ENCODE measurements at regions not wholly inside any gene's neighbourhood (a gene's known extent, or its start where the extent isn't known, plus 50 kb on each side); places are given as distances from the start of the nearest gene placed in this dataset.

DNA sequence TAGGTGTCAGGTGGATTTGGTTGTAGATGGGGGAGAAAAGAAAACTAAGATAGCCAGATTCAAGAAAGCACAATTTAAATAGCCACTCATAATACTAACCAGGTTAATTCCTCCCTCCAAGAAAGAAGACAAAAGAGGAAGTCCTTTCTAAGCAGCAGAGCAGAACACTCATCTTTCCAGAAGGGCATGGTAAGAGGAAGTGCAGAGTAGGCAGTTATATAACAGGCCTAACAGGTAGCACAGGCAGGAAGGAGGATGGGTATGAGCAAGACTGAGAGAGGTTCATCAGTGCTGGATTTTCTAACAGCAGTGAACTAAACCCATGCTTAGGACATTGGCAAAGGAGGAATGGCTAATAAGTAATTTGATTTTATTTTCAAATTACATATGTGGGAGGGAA lies 517.5 kb downstream of the PLPP3 start:
- peak; percentile 29 for DNase-seq

DNA sequence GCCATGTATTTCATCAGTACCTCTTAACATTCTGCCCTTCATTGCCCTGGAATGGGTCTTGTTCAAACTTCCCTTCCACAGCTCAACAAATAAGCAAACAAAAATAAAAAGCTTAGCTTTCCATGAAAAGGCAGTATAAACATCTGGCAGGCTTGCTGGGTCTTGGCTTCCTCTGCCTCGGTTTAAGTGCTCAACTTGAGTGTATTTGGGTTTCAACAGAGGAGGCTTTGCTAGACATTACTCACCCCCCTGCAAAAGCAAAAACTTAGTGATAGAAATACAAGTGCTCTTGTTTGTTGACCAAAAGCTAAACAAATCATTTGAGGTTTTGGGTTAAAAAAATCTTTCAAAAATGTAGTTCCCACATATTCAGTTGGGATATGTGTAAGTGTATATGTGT lies 518.5 kb downstream of the PLPP3 start:
- DNase-seq = no peak

DNA sequence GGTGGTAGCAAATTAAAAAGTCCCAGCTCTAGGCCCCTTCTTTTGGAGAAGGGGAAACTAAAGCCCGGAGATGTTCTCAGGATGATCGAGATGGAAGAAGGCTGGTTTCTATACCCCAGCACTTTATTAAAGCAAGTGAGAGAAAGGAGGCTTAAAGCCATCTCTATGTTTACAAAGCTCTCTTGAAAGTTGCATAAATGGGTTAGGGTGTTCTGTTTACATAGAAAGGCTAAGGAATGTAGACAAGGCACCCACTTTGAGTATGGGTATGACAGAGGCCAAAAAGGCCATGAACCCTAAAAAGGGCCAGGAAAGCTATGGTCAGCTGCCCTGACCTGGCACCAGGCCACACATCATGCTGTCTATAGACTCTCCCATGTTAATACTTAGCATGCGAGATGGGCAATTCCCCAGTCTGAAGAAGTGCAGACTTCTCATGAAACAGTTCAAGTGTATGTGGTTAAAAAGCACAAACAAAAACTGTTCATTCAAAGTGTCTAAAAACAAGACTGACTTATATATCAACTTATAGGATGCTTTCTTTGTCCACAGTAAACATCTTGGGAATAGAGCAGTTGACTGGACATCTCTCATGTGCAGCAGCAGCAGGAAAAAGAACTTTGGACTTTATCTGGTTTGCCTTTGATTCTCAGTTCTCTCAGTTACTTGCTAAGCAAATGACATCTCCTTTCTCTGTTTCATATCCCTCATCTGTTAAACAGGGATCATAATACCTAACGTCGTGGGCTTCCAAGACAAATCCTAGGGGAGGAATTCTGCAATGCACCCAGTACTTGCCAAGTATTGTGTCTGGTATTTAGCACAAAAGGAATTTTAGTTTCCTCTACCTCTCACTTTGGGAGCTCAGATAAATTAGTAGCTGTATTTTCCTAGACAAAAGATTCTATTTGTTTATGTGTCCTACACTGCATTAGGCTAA lies 521.6 kb downstream of the PLPP3 start:
- no peak for DNase-seq

DNA sequence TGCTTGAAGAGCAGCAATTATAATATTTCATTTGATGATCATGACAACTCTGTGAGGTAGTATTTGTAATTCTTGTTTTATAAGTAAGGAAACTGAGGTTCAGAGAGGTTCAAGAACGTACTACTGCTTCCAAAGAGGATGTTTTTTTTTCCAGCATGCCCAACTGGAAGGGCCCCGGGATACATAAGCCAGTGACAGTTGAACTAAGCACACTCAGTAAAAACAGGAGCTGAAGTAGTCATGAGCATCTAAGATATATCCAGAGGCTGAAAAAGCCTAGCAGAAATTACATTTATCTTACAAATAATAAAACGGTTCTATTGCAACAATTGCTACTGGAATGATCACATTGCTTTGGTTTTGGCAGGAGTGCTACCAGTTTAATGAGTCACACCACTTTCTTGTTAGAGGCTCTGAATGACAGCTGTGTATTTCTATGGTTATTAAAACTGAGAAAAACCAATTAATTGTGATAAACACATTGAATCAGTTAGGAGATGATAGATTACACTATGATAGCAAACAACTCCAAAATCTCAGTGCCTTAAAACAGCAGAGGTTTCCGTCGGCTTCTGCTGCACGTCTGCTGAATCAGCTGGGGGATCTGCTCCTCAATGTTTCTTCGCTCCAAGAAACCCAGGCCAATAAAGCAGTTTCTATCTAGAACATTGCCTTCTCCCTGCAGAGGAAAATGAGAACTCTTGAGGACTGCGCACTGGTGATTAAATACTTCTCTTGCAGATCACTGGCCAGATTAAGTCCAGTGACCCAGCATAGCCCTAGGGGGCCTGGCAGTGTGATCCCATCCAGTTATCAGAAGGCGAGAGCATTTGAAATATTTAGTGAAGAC lies 522.7 kb downstream of the PLPP3 start:
- no peak for DNase-seq

- DNase-seq = no peak
Observed at GRCh38 chr1:56054959-56055358, 524.4 kb downstream of the PLPP3 start.

DNA sequence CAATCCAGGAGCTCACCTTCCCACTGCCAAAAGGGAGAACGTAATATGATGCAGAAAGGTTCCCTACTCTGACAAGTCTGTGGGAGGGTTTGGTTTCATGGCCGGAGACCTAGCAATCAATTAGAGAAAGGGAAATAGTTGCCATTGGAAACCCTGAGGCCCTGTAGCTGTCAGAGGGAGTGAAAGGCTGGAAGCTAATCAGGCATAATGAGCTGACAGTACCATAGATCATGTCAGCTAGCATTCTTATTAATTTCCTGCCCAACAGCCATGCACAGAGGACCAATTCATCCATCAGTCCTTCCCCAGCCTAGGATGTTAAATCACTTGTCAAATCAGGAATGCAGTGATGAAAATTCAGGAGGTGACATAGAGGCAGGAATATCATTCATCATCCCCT lies 527.3 kb downstream of the PLPP3 start:
- no peak for DNase-seq

DNA sequence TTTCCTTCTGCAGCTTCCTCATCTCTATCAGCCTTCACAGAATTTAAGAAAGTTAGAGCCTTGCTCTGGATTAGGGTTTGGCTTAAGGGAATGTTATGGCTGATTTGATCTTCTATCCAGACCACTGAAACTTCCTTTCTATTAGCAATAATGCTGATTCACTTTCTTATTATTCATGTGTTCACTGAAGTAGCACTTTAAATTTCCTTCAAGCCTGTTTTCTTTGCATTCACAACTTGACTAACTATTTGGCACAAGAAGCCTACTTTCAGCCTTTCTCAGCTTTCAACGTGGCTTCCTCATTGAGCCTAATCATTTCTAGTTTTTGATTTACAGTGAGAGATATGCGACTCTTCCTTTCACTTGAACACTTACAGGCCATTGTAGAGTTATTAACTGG lies 528.5 kb downstream of the PLPP3 start:
- no peak for DNase-seq

DNA sequence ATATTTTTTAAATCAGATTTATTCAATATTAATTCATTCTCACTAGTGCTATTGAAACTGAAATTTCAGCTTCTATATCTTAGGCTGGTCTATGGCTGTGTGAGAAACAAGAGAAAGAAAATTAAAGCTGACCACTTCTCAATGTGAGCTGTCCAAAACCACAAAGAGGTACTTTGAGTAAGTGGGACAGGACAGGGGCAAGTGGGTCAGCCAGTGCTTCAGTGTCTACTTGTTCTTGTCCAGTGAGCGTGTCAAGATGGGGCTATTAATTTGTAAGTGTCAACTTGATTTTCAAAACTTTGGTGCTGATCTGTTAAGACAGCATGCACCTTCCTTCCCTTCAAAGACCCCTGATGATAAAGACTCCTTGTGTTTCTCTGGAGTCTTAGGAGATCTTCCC lies 533.9 kb downstream of the PLPP3 start:
- DNase-seq = no peak

DNA sequence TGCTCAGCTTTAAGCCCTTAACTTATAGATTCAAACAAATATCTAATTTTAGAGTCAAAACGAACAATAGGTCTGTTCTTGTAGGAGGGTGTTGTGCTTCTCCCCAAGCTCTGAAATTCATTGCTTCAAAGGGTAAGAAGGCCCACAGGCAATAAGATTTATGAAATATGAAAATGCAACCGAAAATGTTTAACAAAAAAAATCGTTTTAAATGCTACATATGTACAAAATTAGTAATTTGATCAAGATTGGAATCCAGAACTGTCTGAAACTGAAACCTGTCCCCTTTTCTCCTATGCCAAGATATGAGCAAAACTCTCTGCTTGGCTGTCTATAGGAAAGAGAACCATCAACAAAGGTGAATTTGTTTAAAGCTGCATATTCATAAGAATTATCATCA lies 534.3 kb downstream of the PLPP3 start:
- no peak for DNase-seq

DNA sequence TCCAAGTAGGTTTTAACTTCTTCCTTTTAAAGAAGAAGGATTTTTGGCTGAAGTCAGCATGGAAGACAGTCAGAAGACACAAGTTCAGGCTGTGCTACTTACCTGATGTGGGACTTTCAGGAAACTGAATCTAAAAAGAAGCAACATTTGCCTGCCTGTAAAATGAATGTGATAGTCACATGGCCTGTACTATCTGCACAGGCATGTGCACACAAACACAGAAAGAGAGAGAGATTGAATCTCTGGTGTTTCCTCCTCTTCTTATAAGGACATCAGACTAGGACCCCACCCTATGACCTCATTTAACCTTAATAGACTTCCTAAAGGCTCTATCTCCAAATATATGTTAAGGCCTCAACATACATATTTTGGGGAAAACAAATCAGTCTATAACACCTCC lies 542.9 kb downstream of the PLPP3 start:
- DNase-seq = no peak

- DNase-seq = no peak
Observed at GRCh38 chr1:56034847-56035481, 544.4 kb downstream of the PLPP3 start.

GRCh38 chr1:56034222-56034621 lies 545.1 kb downstream of the PLPP3 start:
- no peak for DNase-seq

DNA sequence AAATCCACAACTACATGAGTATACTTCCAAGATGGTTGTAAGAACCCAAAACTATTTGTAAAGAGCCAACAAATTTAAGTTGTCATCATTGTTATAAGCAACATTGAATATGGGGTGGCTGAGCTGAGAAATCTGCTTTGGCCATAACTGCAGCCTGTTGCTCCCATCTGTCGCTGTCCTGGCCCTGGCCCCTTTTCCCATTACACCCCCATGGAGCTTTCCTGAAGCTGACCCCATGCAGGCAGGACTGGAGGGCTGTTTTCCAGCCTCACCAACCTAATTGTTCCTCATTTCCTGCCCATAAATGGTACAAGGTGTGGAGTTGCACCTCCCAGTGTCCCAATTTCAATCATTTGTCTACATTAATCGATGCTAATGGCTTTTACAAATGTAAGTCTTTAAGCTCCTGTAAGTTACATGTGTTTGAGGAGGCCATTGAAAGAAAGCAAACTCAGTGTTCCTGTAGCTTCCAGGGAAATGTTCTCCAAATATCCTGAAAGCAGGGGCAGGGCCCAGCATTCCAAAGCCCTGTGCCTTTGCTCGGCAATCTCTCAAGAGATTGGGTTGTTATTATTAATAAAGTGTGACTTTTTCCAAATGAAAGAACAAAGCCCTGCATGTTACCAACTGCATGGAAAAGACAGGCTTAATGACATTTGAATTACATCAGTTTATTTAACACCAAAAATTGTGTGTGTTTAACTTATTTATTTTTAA lies 545.9 kb downstream of the PLPP3 start:
- no peak for DNase-seq

DNA sequence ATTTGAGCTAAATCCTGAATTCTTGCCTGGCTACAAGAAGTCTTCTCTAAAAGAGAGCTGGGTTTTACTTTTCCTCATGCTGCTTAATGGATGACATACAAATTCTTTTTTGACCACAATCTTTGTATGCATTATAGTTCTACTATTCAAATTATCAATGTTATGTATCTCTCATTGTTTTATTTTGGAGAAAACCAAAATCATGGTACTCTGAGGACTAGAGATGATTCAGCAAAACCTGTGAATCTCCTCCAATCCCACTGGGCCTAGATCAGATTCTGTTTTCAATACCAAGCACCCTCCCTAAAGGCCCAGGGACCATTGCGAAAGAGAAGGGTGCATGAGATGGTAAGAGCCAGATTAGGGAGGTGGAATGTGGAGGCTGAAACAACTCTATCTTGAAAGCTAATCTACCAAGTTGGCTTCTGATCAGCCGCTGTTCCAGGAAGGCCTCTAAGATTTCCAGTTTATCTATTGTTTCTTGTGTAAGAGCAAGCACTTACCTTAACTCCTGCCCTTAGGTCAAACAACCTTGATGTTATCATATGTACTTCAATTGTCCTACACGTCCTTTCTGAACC lies 547.2 kb downstream of the PLPP3 start:
- no peak for DNase-seq

GRCh38 chr1:56031001-56031400 lies 548.4 kb downstream of the PLPP3 start:
- no peak for DNase-seq

DNA sequence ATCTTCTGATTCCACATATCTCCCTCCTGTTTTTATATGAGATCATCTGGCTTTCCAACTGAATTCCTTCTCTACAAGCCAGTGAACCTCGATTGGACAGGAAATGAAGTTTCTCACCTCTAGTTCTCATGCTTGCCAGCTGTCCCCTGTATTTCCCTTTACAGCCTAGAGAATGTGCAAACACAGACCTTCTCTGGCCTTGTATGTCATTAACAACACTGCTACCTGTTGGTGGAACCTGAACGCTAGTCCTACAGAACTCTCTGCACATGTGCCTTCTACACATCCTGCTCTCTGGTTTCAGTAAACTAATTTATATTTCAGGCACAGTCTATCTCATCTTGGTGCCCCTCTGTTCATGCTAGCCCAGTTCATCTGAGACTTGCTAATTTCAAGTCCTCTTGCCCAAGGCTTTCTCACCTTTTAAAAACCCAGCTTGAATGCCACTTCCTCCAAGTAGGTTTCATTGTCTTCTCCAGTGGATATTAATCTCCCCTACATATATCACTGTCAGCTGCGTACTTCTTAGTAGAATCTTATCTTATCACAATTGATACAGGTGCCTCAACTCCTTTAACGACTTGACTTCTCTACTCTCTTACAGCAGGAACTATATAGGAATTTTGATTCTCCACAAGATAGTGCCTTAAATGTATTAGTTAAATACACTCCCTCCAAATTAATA lies 549.9 kb downstream of the PLPP3 start:
- peak; percentile 19 for DNase-seq

DNA sequence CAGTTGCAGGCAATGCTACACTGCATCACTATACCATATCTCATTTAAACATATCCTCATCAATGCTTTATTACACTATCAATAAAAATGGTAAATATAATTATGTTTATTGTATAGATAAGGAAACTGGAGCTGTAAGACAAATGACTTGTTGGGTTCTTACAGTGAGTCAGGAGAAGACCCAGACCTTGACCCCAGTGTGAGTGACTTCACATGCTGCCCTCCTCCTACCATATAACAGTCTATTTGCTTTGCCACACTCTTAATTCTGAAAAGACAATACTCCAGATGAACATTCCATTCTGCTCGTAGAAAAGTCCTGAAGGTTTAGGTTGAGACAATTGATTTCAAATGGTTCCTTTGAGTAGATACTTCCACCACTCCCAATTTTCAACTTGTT lies 550.5 kb downstream of the PLPP3 start:
- DNase-seq = no peak

DNA sequence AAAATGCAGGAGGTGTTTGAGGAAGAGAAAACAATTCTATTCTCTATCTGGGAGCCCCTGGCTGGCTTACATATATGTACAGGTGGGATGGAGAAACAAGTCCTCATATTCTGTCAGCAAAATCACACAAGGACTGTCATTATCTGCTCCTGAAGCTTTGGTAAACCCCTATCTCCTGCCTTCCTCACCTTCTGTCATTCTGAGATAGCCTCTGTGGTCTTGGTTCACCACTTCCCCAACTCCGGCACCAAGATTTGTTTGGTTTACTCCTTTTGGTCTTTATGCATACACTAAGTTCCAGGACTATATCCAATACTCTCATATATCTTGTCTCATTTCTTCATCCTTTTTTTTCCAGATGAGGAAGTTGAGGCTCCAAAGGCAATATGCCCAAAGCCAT lies 551.1 kb downstream of the PLPP3 start:
- no peak for DNase-seq

DNA sequence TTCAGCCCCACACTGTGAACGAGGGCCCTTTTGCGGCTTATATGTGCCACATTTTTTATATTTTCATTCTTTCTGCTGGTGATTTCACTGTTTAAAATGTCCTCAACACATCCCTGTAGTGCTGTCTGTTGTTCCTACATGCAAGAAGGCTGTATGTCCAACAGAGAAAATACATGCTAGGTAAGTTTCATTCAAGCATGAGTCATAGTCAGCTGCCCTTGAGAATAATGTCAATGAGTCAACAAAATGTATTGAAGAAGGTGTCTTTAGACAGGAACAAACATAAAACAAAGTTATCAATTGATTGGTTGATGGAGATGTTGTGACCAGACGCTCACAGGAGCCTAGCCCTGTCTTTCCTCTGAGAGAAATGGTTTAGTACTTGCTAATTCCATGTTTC lies 553.4 kb downstream of the PLPP3 start:
- no peak for DNase-seq

DNA sequence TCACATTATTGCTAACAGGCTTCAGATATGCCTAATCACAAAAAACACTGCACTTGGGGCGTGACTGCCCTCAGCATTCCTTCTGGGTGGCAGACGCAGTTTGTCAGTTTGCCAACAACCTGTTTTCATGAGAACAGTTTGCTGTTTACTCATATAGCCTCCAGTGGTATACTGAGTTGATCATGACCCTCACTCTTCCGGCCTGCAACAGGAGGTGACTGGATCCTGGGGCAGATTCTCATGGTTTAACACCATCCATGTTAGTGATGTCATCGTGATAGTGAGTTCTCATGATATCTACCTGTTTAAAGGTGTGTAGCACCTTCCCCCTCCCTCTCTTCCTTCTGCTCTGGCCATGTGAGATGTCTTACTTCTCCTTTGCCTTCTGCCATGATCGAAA lies 555.2 kb downstream of the PLPP3 start:
- DNase-seq = no peak

DNA sequence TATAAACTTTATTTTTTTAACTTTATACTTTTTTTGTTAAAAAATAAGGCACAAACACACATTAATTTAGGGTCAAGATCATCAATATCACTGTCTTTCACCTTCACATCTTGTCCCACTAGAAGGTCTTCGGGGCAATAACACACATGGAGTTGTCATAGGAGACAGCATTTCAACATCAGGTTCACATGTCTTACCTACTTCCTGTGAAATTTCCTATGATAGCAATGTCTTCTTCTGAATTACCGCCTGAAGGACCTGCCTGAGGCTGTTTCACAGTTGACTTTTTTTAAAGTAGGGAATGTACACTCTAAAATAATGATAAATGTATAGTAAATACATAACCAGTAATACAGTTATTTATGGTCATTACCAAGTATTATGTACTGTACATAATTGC lies 559.4 kb downstream of the PLPP3 start:
- no peak for DNase-seq

DNA sequence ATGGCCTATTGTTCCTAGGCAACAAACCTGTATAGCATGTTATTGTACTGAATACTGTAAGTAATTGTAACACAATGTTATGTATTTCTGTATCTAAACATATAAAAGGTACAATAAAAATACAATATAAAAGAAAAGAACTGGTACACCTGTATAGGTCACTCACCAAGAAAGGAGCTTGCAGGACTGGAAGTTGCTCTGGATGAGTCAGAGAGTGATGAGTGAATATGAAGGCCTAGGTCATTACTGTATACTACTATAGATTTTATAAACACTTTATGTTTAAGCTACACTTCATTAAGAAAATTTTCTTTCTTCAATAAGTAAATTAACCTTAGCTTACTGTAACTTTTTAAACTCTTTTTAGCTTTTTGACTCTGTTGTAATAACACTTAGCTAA lies 559.9 kb downstream of the PLPP3 start:
- DNase-seq = no peak
